ENCODE measurements at regions not wholly inside any gene's neighbourhood (a gene's known extent, or its start where the extent isn't known, plus 50 kb on each side); places are given as distances from the start of the nearest gene placed in this dataset.
A peak's percentile ranks its signal among the peaks of the same experiment; 100 is the strongest.
"Not testable (repeated sequence)": the region's sequence is repeated elsewhere in the genome, so short reads cannot be mapped to it uniquely, and the experiment has no call there.

DNA sequence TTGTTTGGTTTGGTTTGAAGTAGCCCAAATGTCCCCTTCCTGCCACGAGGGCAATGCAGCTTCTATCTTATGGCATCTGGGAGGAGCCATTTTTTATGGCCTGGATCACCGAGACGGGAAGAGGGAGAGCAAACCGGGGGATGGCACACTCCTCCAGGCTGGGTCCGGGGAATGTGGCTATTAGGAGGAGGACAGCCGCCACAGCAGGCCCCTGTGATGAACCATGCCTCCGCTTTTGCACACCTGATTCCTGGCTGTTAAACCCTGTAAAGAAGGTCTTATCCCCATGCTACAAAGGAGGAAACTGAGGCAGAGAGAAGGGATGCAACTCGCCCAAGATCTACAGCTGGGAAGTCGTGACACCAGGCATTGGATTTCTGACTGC is 157.6 kb downstream of the OR4M2 start:
- ATAC-seq (no peak), DNase-seq (no peak)
- intact Hi-C loops (cut with micrococcal nuclease), result no loop called here

GRCh38 chr15:22238276-22238958 is 158.1 kb downstream of the OR4M2 start:
- DNase-seq; intact Hi-C loops (cut with micrococcal nuclease): not testable (repeated sequence)
- peak; percentile 81 for ATAC-seq

- peak; percentile 56 for ATAC-seq
- intact Hi-C loops (cut with micrococcal nuclease); DNase-seq: not testable (repeated sequence)
Observed at GRCh38 chr15:22238959-22239805, 158.9 kb downstream of the OR4M2 start.

GRCh38 chr15:22239806-22240180 is 159.5 kb downstream of the OR4M2 start:
- ATAC-seq (no peak), DNase-seq (no peak)
- intact Hi-C loops (cut with micrococcal nuclease), result no loop called here

DNA sequence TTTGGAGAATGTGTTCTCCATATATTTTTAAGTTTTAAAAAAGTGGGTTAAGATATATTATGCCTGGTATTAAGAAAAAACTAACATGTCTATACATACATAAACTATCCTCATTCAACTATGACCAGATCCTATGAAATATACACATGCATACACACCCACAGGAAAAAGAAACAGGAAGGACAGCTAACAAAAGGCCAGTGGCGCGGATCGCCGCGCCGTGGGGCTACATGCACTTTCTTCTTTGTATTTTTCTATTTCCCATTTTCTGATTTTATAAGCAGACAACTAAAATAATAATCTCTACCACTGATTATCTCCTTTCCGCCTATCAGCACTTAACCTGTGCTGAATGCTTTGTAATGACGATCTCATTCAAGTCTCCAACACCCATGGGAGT is 160.1 kb downstream of the OR4M2 start:
- no peak for DNase-seq
- intact Hi-C loops (cut with micrococcal nuclease), result no loop called here
- no peak for ATAC-seq

GRCh38 chr15:22240986-22241385 is 160.7 kb downstream of the OR4M2 start:
- no peak for ATAC-seq
- no peak for DNase-seq
- intact Hi-C loops (cut with micrococcal nuclease), result no loop called here

DNA sequence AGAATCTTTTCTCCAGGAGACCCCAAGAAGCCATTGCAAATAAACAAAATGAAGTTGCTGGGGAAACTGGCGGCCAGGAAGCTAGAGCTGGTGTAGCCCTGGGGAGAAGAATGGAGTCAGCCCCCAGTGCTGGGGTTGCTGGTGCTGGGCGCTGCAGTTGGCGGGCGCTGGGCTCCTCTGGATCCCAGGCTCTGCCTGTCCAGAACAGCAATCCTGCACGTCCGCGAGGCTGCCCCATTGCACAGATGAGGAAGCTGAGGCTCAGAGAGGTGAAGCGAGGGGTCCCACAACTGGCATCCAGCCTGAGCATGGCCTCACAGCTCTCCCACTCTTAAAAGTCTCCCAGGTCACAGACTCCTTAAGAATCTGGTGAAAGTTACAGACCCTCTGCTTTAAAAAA is 161.1 kb downstream of the OR4M2 start:
- DNase-seq, result no peak
- intact Hi-C loops (cut with micrococcal nuclease), result no loop called here
- no peak for ATAC-seq

- ATAC-seq; DNase-seq; intact Hi-C loops (cut with micrococcal nuclease): not testable (repeated sequence)
Observed at GRCh38 chr15:22242311-22242710, 162.0 kb downstream of the OR4M2 start.

DNA sequence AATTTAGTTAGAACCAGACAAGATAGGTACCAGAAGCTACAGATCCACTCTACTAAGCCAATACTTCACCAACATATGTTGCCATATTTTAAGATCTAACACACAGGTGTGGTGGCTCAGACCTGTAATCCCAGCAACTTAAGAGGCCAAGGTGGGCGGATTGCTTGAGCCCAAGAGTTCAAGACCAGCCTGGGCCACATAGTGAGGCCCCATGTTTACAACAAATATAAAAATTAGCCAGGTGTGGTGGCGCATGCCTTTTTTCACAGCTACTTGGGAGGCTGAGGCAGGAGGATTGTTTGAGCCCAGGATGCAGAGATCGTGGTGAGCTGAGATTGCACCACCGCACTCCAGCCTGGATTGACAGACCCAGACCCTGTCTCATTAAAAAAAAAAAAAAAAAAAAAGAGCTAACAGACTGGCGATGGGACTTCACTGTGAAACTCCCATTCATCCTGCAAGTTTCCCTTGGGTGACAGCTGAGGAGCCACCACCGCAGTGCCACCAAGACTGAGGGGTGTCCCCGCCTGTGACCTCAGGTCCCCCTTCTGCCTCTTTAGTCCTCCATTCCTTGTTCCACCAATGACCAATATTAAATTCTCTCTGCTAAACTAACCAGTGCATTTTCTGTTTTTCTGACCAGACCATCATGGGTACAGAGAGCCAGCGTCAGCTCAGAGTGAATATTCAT is 163.3 kb downstream of the OR4M2 start:
- ATAC-seq (no peak), DNase-seq (no peak)
- intact Hi-C loops (cut with micrococcal nuclease), result no loop called here

- intact Hi-C loops (cut with micrococcal nuclease); ATAC-seq; DNase-seq: not testable (repeated sequence)
Observed at GRCh38 chr15:22249511-22249910, 169.2 kb downstream of the OR4M2 start.

DNA sequence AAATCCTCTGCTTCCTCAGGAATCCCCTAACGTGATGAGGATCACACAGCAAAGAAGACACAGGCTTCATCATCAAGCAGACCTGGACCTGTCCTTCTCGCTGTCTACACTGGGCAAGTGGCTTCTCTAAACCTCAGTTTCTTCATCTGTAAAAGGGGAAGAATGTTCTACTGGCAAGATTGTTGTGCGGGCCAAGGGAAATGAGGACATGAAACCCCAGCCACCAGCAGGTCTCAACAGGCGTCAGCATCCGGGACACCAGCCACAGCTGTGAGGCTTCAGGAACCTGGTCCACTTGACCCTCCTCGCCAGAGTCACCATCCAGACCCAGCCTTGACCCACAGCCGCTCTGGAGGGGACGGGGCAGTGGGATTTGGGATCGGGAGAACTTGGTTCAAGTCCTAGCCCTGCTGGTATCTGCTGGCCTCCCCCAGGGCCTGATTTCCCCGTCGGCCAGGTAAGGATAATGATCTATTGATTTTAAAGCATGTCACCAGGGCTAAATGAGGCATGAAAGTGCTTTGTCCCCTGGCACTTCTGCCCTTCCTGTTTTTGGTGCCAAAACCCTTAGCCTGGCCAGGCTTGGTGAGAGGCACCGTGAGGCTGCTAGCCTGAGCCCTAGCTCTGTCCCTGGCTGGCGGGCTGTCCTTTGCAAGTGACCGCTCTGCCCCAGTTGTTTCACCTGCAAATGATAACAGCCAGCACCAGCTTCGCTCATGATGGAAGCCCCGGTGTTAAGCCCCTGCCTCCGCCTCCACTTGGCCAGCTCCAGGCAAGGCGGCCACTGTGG is 170.4 kb downstream of the OR4M2 start:
- ATAC-seq; intact Hi-C loops (cut with micrococcal nuclease); DNase-seq: not testable (repeated sequence)

GRCh38 chr15:22251422-22251821 is 171.1 kb downstream of the OR4M2 start:
- intact Hi-C loops (cut with micrococcal nuclease), result no loop called here
- no peak for DNase-seq
- ATAC-seq, result no peak

- intact Hi-C loops (cut with micrococcal nuclease); DNase-seq; ATAC-seq: not testable (repeated sequence)
Observed at GRCh38 chr15:22252047-22252446, 171.7 kb downstream of the OR4M2 start.

- DNase-seq; intact Hi-C loops (cut with micrococcal nuclease); ATAC-seq: not testable (repeated sequence)
Observed at GRCh38 chr15:22252521-22252920, 172.2 kb downstream of the OR4M2 start.

DNA sequence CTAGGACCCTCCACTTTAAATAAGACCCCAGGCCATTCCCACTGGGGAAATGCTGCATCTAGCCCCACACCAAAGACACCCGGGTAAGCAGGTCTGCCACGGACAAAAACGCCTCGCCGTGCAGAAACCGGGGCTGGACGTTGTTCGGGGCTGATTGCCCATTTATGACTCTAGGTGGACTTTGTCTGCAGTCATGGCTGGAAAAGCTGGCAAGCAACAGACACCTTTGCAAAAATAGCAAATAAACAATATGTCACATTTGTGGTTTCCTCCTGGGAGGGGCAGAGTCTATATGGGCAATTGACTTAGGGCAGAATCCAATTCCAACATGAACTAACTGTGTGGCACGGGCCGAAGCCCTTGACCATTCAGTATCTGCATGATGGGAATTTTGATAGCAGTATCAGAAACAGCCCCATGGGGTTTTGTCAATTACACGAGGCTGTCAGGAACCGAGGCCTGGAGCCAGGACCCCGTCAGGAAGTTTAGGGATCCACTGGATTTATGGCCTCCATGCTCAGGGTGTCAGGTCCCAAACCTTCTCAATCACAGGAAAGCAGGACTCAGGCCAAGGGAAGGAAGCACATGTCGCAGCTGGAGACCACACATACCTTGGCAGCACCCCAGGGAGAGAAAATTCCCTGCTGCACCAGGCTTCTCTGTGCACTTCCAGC is 172.8 kb downstream of the OR4M2 start:
- DNase-seq; ATAC-seq; intact Hi-C loops (cut with micrococcal nuclease): not testable (repeated sequence)

DNA sequence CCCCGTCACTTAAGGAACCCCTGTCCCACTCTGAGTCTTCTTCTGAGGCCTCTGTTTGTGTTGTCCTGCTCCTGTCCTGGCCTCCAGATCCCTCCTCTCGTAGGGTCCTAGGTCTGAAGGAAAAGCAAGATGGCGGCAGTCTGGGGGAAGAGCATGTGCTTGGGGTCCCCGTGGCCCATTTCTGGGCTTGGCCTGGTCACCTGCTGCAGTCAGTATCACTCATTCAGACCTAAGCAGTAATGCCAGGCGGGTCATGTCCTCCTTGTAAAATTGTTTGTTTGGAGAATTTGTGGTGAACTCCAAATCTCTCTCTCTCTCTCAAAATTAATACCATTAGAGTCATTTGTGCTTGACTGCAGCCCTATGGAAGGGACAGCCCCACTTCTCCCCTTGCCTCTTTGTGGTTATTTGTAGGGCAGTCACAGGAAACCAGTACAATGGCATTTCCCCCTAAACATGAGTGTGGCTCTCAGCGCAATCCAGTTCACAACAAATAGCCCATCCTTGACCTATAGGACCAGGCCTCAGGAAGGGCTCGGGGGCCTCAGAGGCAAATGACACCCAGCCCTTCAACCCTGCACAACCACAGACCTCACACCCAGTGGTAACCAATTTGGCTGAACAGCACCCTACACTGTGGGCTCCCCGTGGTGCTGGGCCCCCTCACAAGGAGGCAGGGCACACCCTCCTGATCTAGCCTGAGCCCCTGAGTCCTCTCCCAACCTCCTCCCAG is 173.5 kb downstream of the OR4M2 start:
- ATAC-seq, result no peak
- intact Hi-C loops (cut with micrococcal nuclease), result no loop called here

GRCh38 chr15:22254409-22255045 is 174.2 kb downstream of the OR4M2 start:
- intact Hi-C loops (cut with micrococcal nuclease); ATAC-seq; DNase-seq: not testable (repeated sequence)

More for the DNA sequence above, 173.5 kb downstream of the OR4M2 start:
- DNase-seq, result no peak

Data from left ventricle myocardium superior (tissue), 1 donor.